H1 (cell line): ENCODE measurements at regions not wholly inside any gene's neighbourhood (a gene's known extent, or its start where the extent isn't known, plus 50 kb on each side); places are given as distances from the start of the nearest gene placed in this dataset.

Experiments used
- CTCF ChIA-PET: fragments of 300-600 bp; sonication (Branson Sonifier 250); formaldehyde crosslinking; loops from one replicate; lab custom pipeline; 2021; ENCODE audit not compliant: partially characterized antibody; lab: Charles Lee
- POLR2A ChIA-PET: fragments of 300-600 bp; sonication (Branson Sonifier 250); formaldehyde crosslinking; loops from one replicate; lab custom pipeline; 2021; ENCODE audit warnings: inconsistent platforms; ENCODE audit not compliant: partially characterized antibody; lab: Charles Lee
- DNase-seq, 2 experiments: peaks; one replicate each; pipeline versions ENCODE4 v3.0.0 to v3.0.0-alpha.2; 2010 to 2022; ENCODE audit warnings: low spot score in 2 of 2, low read depth in 1 of 2, mixed read lengths in 1 of 2
- FAIRE-seq: peaks from 2 replicates; lab custom pipeline; 2011; peaks lifted over from hg19 to GRCh38; lab: Jason Lieb, UNC
- H2AFZ ChIP-seq: 2 replicates; pipeline ENCODE4 v1.8.1; 2012; ENCODE audit warnings: low read length, inconsistent platforms
- H2AK5ac ChIP-seq: 2 replicates; pipeline ENCODE4 v1.6.1; 2013; ENCODE audit warnings: low read depth, low read length
- H2BK120ac ChIP-seq: replicated peaks from 2 replicates; pipeline ENCODE3; 2013; ENCODE audit warnings: low read depth, low read length, inconsistent platforms
- H2BK12ac ChIP-seq: 2 replicates; pipeline ENCODE4 v1.6.1; 2013; ENCODE audit warnings: low read depth, low read length
- H2BK15ac ChIP-seq: 2 replicates; pipeline ENCODE4 v1.6.1; 2013; ENCODE audit warnings: low read length
- H2BK20ac ChIP-seq: 2 replicates; pipeline ENCODE4 v1.6.1; 2013; ENCODE audit warnings: low read length
- H2BK5ac ChIP-seq: 2 replicates; pipeline ENCODE4 v1.6.1; 2013; ENCODE audit warnings: low read depth, low read length
- H3K14ac ChIP-seq: 2 replicates; pipeline ENCODE4 v1.6.1; 2013; ENCODE audit warnings: inconsistent platforms; ENCODE audit not compliant: insufficient read length
- H3K18ac ChIP-seq: 2 replicates; pipeline ENCODE4 v1.6.1; 2013; ENCODE audit warnings: low read length; ENCODE audit errors: extremely low read depth
- H3K23ac ChIP-seq: 2 replicates; pipeline ENCODE4 v1.6.1; 2013; ENCODE audit warnings: inconsistent platforms; ENCODE audit not compliant: insufficient read length
- H3K23me2 ChIP-seq: 2 replicates; pipeline ENCODE4 v1.6.1; 2013; ENCODE audit warnings: low read depth, low read length
- H3K27ac ChIP-seq: 2 replicates; pipeline ENCODE4 v1.6.1; 2011; ENCODE audit warnings: low read depth, low read length, inconsistent platforms
- H3K27me3 ChIP-seq, 4 experiments: replicated peaks in 1 of 4; 1 replicate in 1 of 4; 2 replicates in 3 of 4; pipeline versions ENCODE4 v1.6.1 to v1.8.1; 2011 to 2013; ENCODE audit warnings: low read length in 3 of 4, mild to moderate bottlenecking in 3 of 4, inconsistent platforms in 2 of 4, mixed read lengths in 2 of 4, moderate library complexity in 1 of 4; ENCODE audit not compliant: control insufficient read depth in 3 of 4, insufficient read depth in 3 of 4; ENCODE audit errors: extremely low read depth in 1 of 4
- H3K36me3 ChIP-seq, 4 experiments: 2 replicates each; pipeline versions ENCODE4 v1.6.1 to v1.8.1; 2011 to 2013; ENCODE audit warnings: mild to moderate bottlenecking in 4 of 4, low read length in 3 of 4, moderate library complexity in 2 of 4, control low read depth in 1 of 4, inconsistent platforms in 1 of 4; ENCODE audit not compliant: insufficient read depth in 4 of 4, control insufficient read depth in 2 of 4
- H3K4ac ChIP-seq: replicated peaks from 2 replicates; pipeline ENCODE3; 2013; ENCODE audit warnings: low read length, low read depth, mixed read lengths, inconsistent platforms; ENCODE audit not compliant: insufficient read length
- H3K4me1 ChIP-seq, 4 experiments: replicated peaks in 1 of 4; 1 replicate in 1 of 4; 2 replicates in 3 of 4; pipeline versions ENCODE4 v1.6.1 to v1.8.1; 2011 to 2013; ENCODE audit warnings: low read length in 3 of 4, inconsistent platforms in 2 of 4, mixed read lengths in 1 of 4; ENCODE audit not compliant: insufficient read depth in 4 of 4, control insufficient read depth in 3 of 4
- H3K4me2 ChIP-seq, 2 experiments: 2 replicates each; pipeline versions ENCODE4 v1.6.1 to v1.8.1; 2011 to 2013; ENCODE audit warnings: low read depth in 2 of 2, low read length in 2 of 2, control low read depth in 1 of 2, inconsistent platforms in 1 of 2, mild to moderate bottlenecking in 1 of 2; ENCODE audit not compliant: insufficient read depth in 1 of 2
- H3K4me3 ChIP-seq, 4 experiments: fragments of 200-600, 300-600 bp in 1 of 4; sonication (generic), shearing (Covaris generic), sonication (Bioruptor Twin) in 1 of 4; 2 replicates each; pipeline versions ENCODE4 v1.5.1 to v1.8.1; 2011 to 2016; ENCODE audit warnings: low read length in 4 of 4, low read depth in 3 of 4, control low read depth in 2 of 4, inconsistent platforms in 2 of 4, mild to moderate bottlenecking in 2 of 4, mixed read lengths in 1 of 4, moderate library complexity in 1 of 4; ENCODE audit not compliant: insufficient read depth in 2 of 4; ENCODE audit errors: extremely low read depth in 1 of 4
- H3K56ac ChIP-seq: replicated peaks from 2 replicates; pipeline ENCODE3; 2013; ENCODE audit warnings: low read depth, mild to moderate bottlenecking, mixed read lengths, low read length, inconsistent platforms; ENCODE audit not compliant: insufficient read length
- H3K79me1 ChIP-seq: 2 replicates; pipeline ENCODE4 v1.6.1; 2013; ENCODE audit warnings: low read depth, low read length, control low read depth
- H3K79me2 ChIP-seq, 2 experiments: 2 replicates each; pipeline versions ENCODE4 v1.6.1 to v1.8.1; 2012 to 2013; ENCODE audit warnings: low read length in 2 of 2, mild to moderate bottlenecking in 2 of 2, inconsistent platforms in 1 of 2; ENCODE audit not compliant: insufficient read depth in 2 of 2, control insufficient read depth in 1 of 2
- H3K9ac ChIP-seq, 4 experiments: replicated peaks in 1 of 4; 1 replicate in 1 of 4; 2 replicates in 3 of 4; pipeline versions ENCODE4 v1.6.1 to v1.8.1; 2011 to 2013; ENCODE audit warnings: low read depth in 3 of 4, low read length in 3 of 4, control low read depth in 2 of 4, mild to moderate bottlenecking in 2 of 4, moderate library complexity in 2 of 4, inconsistent platforms in 1 of 4; ENCODE audit errors: extremely low read depth in 1 of 4
- H3K9me3 ChIP-seq, 2 experiments: 2 replicates each; pipeline versions ENCODE4 v1.6.1 to v1.8.1; 2012 to 2013; ENCODE audit warnings: mild to moderate bottlenecking in 2 of 2, moderate library complexity in 2 of 2, control low read depth in 1 of 2, inconsistent platforms in 1 of 2, low read depth in 1 of 2, low read length in 1 of 2, mixed read lengths in 1 of 2; ENCODE audit not compliant: insufficient read depth in 2 of 2
- H4K20me1 ChIP-seq, 2 experiments: replicated peaks in 1 of 2; 2 replicates each; pipeline versions ENCODE3 to v1.8.1; 2011 to 2013; ENCODE audit warnings: inconsistent platforms in 2 of 2, low read length in 2 of 2, mild to moderate bottlenecking in 1 of 2; ENCODE audit not compliant: insufficient read depth in 2 of 2, control insufficient read depth in 1 of 2
- H4K5ac ChIP-seq: 2 replicates; pipeline ENCODE4 v1.6.1; 2013; ENCODE audit warnings: low read length, low read depth, mixed read lengths, inconsistent platforms; ENCODE audit not compliant: insufficient read length
- H4K8ac ChIP-seq: 2 replicates; pipeline ENCODE4 v1.8.0; 2013; ENCODE audit warnings: mild to moderate bottlenecking, moderate library complexity, low read length, inconsistent platforms; ENCODE audit not compliant: insufficient read depth; ENCODE audit errors: extremely low read depth
- H4K91ac ChIP-seq: replicated peaks from 2 replicates; pipeline ENCODE3; 2013; ENCODE audit warnings: low read length, mixed read lengths, inconsistent platforms; ENCODE audit not compliant: insufficient read length
- CREB1 ChIP-seq: IDR thresholded peaks from 2 replicates; pipeline ENCODE4 v1.6.1; 2012; ENCODE audit warnings: inconsistent platforms
- GTF2F1 ChIP-seq: IDR thresholded peaks from 2 replicates; pipeline ENCODE4 v1.6.1; 2012; ENCODE audit warnings: low read depth, low read length, improper control_type of control experiment, borderline replicate concordance
- HDAC6 ChIP-seq: IDR thresholded peaks from one replicate; pipeline ENCODE4 v1.7.1; 2012; ENCODE audit warnings: low read depth, mild to moderate bottlenecking, inconsistent platforms, low read length, moderate library complexity
- RBBP5 ChIP-seq: IDR thresholded peaks from 2 replicates; pipeline ENCODE4 v1.7.1; 2012; ENCODE audit warnings: low read depth, mild to moderate bottlenecking, inconsistent platforms, low read length, moderate library complexity, borderline replicate concordance
- whole genome bisulfite sequencing, 2 experiments: shearing (Covaris generic) in 1 of 2; methylation state at CpG; one replicate each; pipeline versions ENCODE4 v1.1.6 to v1.1.7; 2013 to 2015; ENCODE audit warnings: low lambda C conversion rate in 2 of 2, mixed read lengths in 2 of 2, inconsistent platforms in 1 of 2, low coverage in 1 of 2, missing lambda C conversion rate in 1 of 2; ENCODE audit not compliant: insufficient replicate concordance in 2 of 2, insufficient coverage in 1 of 2, insufficient read length in 1 of 2; ENCODE audit errors: extremely low coverage in 1 of 2, missing lambda C conversion rate in 1 of 2; 5-methylcytosine and 5-hydroxymethylcytosine counted together

DNA sequence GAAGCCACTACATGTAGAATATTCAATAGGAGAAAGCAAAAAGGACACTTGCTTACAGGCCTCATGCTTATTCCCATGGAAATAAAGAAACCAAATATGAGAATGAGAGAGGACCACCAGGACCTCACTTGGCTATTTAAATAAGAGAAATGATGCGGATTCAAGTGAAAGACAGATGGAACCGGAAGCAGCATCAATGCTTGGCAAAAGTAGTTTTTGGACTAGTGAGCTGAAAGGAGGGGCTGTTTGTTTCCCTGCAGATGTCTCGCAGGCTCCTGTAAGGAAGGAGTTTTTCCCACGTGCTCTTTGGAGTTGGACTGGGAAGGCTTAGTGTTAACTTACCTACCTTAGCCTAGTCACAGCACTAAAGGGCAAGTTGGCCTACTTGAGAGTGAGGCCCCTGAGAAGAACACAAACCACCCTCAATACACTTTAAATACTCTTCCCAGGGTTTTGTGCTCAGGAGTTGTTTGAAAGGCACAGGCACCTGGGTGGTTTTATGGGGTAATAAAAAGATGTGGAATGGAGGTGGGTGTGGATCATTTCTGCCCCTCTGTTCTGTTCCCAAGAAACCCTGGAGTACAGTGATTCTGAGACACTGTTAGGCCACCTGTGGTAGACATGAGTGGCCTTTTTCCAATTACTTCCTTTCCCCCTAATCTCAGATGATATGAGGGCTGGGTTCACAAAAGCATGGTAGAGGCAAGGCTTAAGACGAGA, 113.3 kb upstream of the C1GALT1C1 start:
- POLR2A ChIA-PET: no interaction called here
- TF ChIP-seq CREB1: no peak
- TF ChIP-seq RBBP5: no peak
- TF ChIP-seq HDAC6: no peak
- TF ChIP-seq GTF2F1: no peak

More for the DNA sequence above, 113.3 kb upstream of the C1GALT1C1 start:
- no peak overlapping the region for H2BK15ac ChIP-seq
- no peak overlapping the region for H3K9ac ChIP-seq
- H3K14ac ChIP-seq: no peak overlapping the region
- no peak overlapping the region for H2BK120ac ChIP-seq
- H3K4ac ChIP-seq: no peak overlapping the region
- no peaks in the 10 kb centered on the region for H3K9me3 ChIP-seq
- H3K27me3 ChIP-seq: no peaks in the 10 kb centered on the region
- no peaks in the 10 kb centered on the region for H3K36me3 ChIP-seq
- H3K56ac ChIP-seq: no peak overlapping the region
- H2AFZ ChIP-seq: no peak overlapping the region
- no peaks in the 10 kb centered on the region for H3K23me2 ChIP-seq
- no peak for DNase-seq
- no peak overlapping the region for H3K18ac ChIP-seq
- peaks cover 0 to 3% (median 0%) of the 10 kb centered on the region in 4 experiments; a peak in 1 of 7 replicates for H3K4me1 ChIP-seq
- H4K20me1 ChIP-seq: no peaks in the 10 kb centered on the region
- H4K8ac ChIP-seq: no peak overlapping the region
- H3K27ac ChIP-seq: no peak overlapping the region
- no peak overlapping the region for H2BK5ac ChIP-seq
- no peak overlapping the region for H2AK5ac ChIP-seq
- CTCF ChIA-PET: no interaction called here
- no peak overlapping the region for H2BK12ac ChIP-seq
- no peak for FAIRE-seq
- 85% methylated on average over 5 of the region's 5 CpGs; no CpG with 5 or more reads in 1 of the 2 experiments for WGBS, 2 experiments
- no peak overlapping the region for H3K4me2 ChIP-seq
- no peaks in the 10 kb centered on the region for H3K79me2 ChIP-seq
- H3K4me3 ChIP-seq: no peak overlapping the region
- H2BK20ac ChIP-seq: no peak overlapping the region
- H3K79me1 ChIP-seq: no peaks in the 10 kb centered on the region
- H3K23ac ChIP-seq: no peak overlapping the region
- no peak overlapping the region for H4K5ac ChIP-seq
- H4K91ac ChIP-seq: no peak overlapping the region
